ENCODE measurements at regions not wholly inside any gene's neighbourhood (a gene's known extent, or its start where the extent isn't known, plus 50 kb on each side); places are given as distances from the start of the nearest gene placed in this dataset.

DNA sequence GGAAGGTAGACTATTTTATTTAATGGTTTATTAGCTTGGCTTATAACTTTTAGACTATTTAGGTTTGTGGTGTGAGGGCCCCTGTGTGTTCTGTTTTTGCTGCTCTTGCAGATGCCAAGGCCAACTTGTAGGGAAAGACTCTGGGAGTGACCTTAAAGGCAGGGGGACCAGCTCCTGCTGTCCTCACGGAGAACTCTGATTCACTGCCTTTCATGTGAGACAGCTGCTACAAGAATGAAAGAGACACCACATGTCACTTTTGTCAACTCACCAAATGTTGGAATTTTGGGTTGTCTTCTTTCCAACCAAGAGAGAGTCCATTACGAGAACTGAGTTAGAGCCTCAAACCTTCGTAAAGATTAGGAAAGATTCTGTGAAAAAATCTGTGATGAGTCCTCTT, 258.3 kb upstream of the ADAMTSL1 start:
- POLR2A ChIA-PET, result no interaction called here
- Histone ChIP-seq H4K20me1 (ENCODE audit: insufficient read depth, low read length) (no peaks in the 10 kb centered on the region), H3K9me3 (ENCODE audit: low read length) (no peaks in the 10 kb centered on the region), H3K36me3 (replicated peaks in 1 of 2; ENCODE audit: control insufficient read depth in 1 of 2, insufficient read depth in 2 of 2, low read length in 2 of 2) (no peaks in the 10 kb centered on the region), H3K27me3 (ENCODE audit: control insufficient read depth in 1 of 2, insufficient read depth in 2 of 2, low read length in 2 of 2) (no peaks in the 10 kb centered on the region), H3K79me2 (ENCODE audit: insufficient read depth, low read length) (no peaks in the 10 kb centered on the region), H3K4me2 (ENCODE audit: low read depth, low read length) (no peak overlapping the region), H3K4me1 (ENCODE audit: insufficient read depth, low read length) (no peaks in the 10 kb centered on the region), H3K27ac (ENCODE audit: extremely low read length, insufficient read depth, low read length) (no peak overlapping the region), H3K9ac (ENCODE audit: insufficient read depth, low read depth, low read length) (no peak overlapping the region), H3K4me3 (replicated peaks in 1 of 3; ENCODE audit: insufficient read depth in 1 of 3, low read depth in 2 of 3, low read length in 3 of 3) (no peak overlapping the region), H2AFZ (ENCODE audit: low read length) (no peak overlapping the region)
- CTCF ChIA-PET (ENCODE audit: low intra/inter-chr PET ratio, low total read pairs), result no interaction called here
- FAIRE-seq (no peak), ATAC-seq (no peak), DNase-seq (ENCODE audit: low spot score) (no peak)
- in situ Hi-C loops (cut with HindIII; ENCODE audit: extremely low pct_ligation_motif_present, low pct_unique_long_range_greater_than_20kb) (loop anchor here (10.0 kb wide), 1 partner anchor 691 kb away; no protein-coding TSS in a partner anchor), intact Hi-C loops (cut with micrococcal nuclease; ENCODE audit: unreplicated experiment) (no loop called here)
- no TSS peak for BruUV-seq (replicated peaks)
- TF ChIP-seq HMG20A (CRISPR knock-in tag; IDR thresholded peaks at IDR 0.05; ENCODE audit: borderline replicate concordance) (no peak), ASH2L (IDR thresholded peaks at IDR 0.05; ENCODE audit: insufficient read length, low read depth, low read length) (no peak), SIX1 (CRISPR knock-in tag; IDR thresholded peaks at IDR 0.05; ENCODE audit: borderline replicate concordance) (no peak), ZNF577 (CRISPR knock-in tag; IDR thresholded peaks at IDR 0.05; ENCODE audit: borderline replicate concordance, low read depth) (no peak), ATAD3A (CRISPR knock-in tag; IDR thresholded peaks at IDR 0.05) (no peak), HDAC2 (CRISPR knock-in tag; IDR thresholded peaks at IDR 0.05) (no peak)
- TF ChIP-seq, protein P1, sequence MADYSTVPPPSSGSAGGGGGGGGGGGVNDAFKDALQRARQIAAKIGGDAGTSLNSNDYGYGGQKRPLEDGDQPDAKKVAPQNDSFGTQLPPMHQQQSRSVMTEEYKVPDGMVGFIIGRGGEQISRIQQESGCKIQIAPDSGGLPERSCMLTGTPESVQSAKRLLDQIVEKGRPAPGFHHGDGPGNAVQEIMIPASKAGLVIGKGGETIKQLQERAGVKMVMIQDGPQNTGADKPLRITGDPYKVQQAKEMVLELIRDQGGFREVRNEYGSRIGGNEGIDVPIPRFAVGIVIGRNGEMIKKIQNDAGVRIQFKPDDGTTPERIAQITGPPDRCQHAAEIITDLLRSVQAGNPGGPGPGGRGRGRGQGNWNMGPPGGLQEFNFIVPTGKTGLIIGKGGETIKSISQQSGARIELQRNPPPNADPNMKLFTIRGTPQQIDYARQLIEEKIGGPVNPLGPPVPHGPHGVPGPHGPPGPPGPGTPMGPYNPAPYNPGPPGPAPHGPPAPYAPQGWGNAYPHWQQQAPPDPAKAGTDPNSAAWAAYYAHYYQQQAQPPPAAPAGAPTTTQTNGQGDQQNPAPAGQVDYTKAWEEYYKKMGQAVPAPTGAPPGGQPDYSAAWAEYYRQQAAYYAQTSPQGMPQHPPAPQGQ (CRISPR knock-in tag; IDR thresholded peaks at IDR 0.05; ENCODE audit: borderline replicate concordance), result no peak
- TF ChIP-seq, protein P2, sequence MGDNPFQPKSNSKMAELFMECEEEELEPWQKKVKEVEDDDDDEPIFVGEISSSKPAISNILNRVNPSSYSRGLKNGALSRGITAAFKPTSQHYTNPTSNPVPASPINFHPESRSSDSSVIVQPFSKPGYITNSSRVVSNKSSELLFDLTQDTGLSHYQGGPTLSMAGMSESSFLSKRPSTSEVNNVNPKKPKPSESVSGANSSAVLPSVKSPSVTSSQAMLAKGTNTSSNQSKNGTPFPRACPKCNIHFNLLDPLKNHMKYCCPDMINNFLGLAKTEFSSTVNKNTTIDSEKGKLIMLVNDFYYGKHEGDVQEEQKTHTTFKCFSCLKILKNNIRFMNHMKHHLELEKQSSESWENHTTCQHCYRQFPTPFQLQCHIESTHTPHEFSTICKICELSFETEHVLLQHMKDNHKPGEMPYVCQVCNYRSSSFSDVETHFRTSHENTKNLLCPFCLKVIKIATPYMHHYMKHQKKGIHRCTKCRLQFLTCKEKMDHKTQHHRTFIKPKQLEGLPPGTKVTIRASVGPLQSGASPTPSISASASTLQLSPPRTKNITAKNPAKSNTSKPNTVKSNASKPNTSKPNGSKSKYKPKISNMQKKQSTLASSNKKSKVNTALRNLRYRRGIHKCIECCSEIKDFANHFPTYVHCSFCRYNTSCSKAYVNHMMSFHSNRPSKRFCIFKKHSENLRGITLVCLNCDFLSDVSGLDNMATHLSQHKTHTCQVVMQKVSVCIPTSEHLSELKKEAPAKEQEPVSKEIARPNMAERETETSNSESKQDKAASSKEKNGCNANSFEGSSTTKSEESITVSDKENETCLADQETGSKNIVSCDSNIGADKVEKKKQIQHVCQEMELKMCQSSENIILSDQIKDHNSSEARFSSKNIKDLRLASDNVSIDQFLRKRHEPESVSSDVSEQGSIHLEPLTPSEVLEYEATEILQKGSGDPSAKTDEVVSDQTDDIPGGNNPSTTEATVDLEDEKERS (CRISPR knock-in tag; IDR thresholded peaks at IDR 0.05), result no peak
- 0% methylated on average over 3 of the region's 3 CpGs for WGBS (ENCODE audit: low lambda C conversion rate)

Data from HepG2 (cell line).